ENCODE measurements at regions not wholly inside any gene's neighbourhood (a gene's known extent, or its start where the extent isn't known, plus 50 kb on each side); places are given as distances from the start of the nearest gene placed in this dataset.
"Not testable (repeated sequence)": the region's sequence is repeated elsewhere in the genome, so short reads cannot be mapped to it uniquely, and the experiment has no call there.

- H3K4me1 ChIP-seq (ENCODE audit: insufficient read depth, low read length); H3K4me3 ChIP-seq (ENCODE audit: low read length); H3K9me3 ChIP-seq (ENCODE audit: low read depth, low read length); H3K27me3 ChIP-seq (ENCODE audit: insufficient read depth, low read length): not testable (repeated sequence)
These were observed 787.3 kb downstream of the PLA2G4A start for GRCh38 chr1:187615853-187616735.

- H3K9me3 ChIP-seq (ENCODE audit: low read depth, low read length); H3K4me3 ChIP-seq (ENCODE audit: low read length); H3K27me3 ChIP-seq (ENCODE audit: insufficient read depth, low read length); H3K4me1 ChIP-seq (ENCODE audit: insufficient read depth, low read length): not testable (repeated sequence)
These were observed 788.1 kb downstream of the PLA2G4A start for GRCh38 chr1:187616830-187617229.

- H3K9me3 ChIP-seq (ENCODE audit: low read depth, low read length), result peaks cover 5% of the 10 kb centered on the region
- H3K4me3 ChIP-seq (ENCODE audit: low read length), result no peak overlapping the region
These were observed 789.0 kb downstream of the PLA2G4A start for GRCh38 chr1:187617776-187618175.

GRCh38 chr1:187619175-187619574, 790.4 kb downstream of the PLA2G4A start:
- Histone ChIP-seq H3K4me1 (ENCODE audit: insufficient read depth, low read length) (no peaks in the 10 kb centered on the region), H3K9me3 (ENCODE audit: low read depth, low read length) (peaks cover 5% of the 10 kb centered on the region), H3K4me3 (ENCODE audit: low read length) (no peak overlapping the region), H3K27me3 (ENCODE audit: insufficient read depth, low read length) (no peaks in the 10 kb centered on the region)

More at GRCh38 chr1:187617776-187618175, 789.0 kb downstream of the PLA2G4A start:
- H3K4me1 ChIP-seq (ENCODE audit: insufficient read depth, low read length), result no peaks in the 10 kb centered on the region
- H3K27me3 ChIP-seq (ENCODE audit: insufficient read depth, low read length), result no peaks in the 10 kb centered on the region

GRCh38 chr1:187621951-187622350, 793.2 kb downstream of the PLA2G4A start:
- Histone ChIP-seq H3K9me3 (ENCODE audit: low read depth, low read length) (peaks cover 5% of the 10 kb centered on the region), H3K4me1 (ENCODE audit: insufficient read depth, low read length) (no peaks in the 10 kb centered on the region), H3K27me3 (ENCODE audit: insufficient read depth, low read length) (no peaks in the 10 kb centered on the region), H3K4me3 (ENCODE audit: low read length) (no peak overlapping the region)

- Histone ChIP-seq H3K9me3 (ENCODE audit: low read depth, low read length) (peaks cover 5% of the 10 kb centered on the region), H3K4me1 (ENCODE audit: insufficient read depth, low read length) (no peaks in the 10 kb centered on the region), H3K27me3 (ENCODE audit: insufficient read depth, low read length) (no peaks in the 10 kb centered on the region), H3K4me3 (ENCODE audit: low read length) (no peak overlapping the region)
These were observed 793.8 kb downstream of the PLA2G4A start for GRCh38 chr1:187622545-187622944.

- Histone ChIP-seq H3K4me3 (ENCODE audit: low read length) (no peak overlapping the region), H3K9me3 (ENCODE audit: low read depth, low read length) (no peaks in the 10 kb centered on the region), H3K27me3 (ENCODE audit: insufficient read depth, low read length) (no peaks in the 10 kb centered on the region), H3K4me1 (ENCODE audit: insufficient read depth, low read length) (no peaks in the 10 kb centered on the region)
These were observed 796.2 kb downstream of the PLA2G4A start for GRCh38 chr1:187624812-187625545.

GRCh38 chr1:187626056-187626455, 797.3 kb downstream of the PLA2G4A start:
- no peak overlapping the region for H3K4me3 ChIP-seq (ENCODE audit: low read length)
- no peaks in the 10 kb centered on the region for H3K27me3 ChIP-seq (ENCODE audit: insufficient read depth, low read length)
- no peaks in the 10 kb centered on the region for H3K9me3 ChIP-seq (ENCODE audit: low read depth, low read length)
- no peaks in the 10 kb centered on the region for H3K4me1 ChIP-seq (ENCODE audit: insufficient read depth, low read length)

- Histone ChIP-seq H3K27me3 (ENCODE audit: insufficient read depth, low read length) (no peaks in the 10 kb centered on the region), H3K4me1 (ENCODE audit: insufficient read depth, low read length) (no peaks in the 10 kb centered on the region), H3K4me3 (ENCODE audit: low read length) (no peak overlapping the region), H3K9me3 (ENCODE audit: low read depth, low read length) (no peaks in the 10 kb centered on the region)
These were observed 798.8 kb downstream of the PLA2G4A start for GRCh38 chr1:187627516-187627915.

GRCh38 chr1:187629075-187629474, 800.3 kb downstream of the PLA2G4A start:
- H3K4me1 ChIP-seq (ENCODE audit: insufficient read depth, low read length), result no peaks in the 10 kb centered on the region
- no peaks in the 10 kb centered on the region for H3K9me3 ChIP-seq (ENCODE audit: low read depth, low read length)
- H3K27me3 ChIP-seq (ENCODE audit: insufficient read depth, low read length), result no peaks in the 10 kb centered on the region
- no peak overlapping the region for H3K4me3 ChIP-seq (ENCODE audit: low read length)

- no peaks in the 10 kb centered on the region for H3K27me3 ChIP-seq (ENCODE audit: insufficient read depth, low read length)
- no peak overlapping the region for H3K4me3 ChIP-seq (ENCODE audit: low read length)
- H3K9me3 ChIP-seq (ENCODE audit: low read depth, low read length), result no peaks in the 10 kb centered on the region
These were observed 802.1 kb downstream of the PLA2G4A start for GRCh38 chr1:187630653-187631380.

GRCh38 chr1:187631381-187631675, 802.6 kb downstream of the PLA2G4A start:
- Histone ChIP-seq H3K27me3 (ENCODE audit: insufficient read depth, low read length) (no peaks in the 10 kb centered on the region), H3K9me3 (ENCODE audit: low read depth, low read length) (no peaks in the 10 kb centered on the region), H3K4me1 (ENCODE audit: insufficient read depth, low read length) (no peaks in the 10 kb centered on the region), H3K4me3 (ENCODE audit: low read length) (no peak overlapping the region)

More at GRCh38 chr1:187630653-187631380, 802.1 kb downstream of the PLA2G4A start:
- no peaks in the 10 kb centered on the region for H3K4me1 ChIP-seq (ENCODE audit: insufficient read depth, low read length)

GRCh38 chr1:187631984-187632383, 803.2 kb downstream of the PLA2G4A start:
- Histone ChIP-seq H3K9me3 (ENCODE audit: low read depth, low read length) (no peaks in the 10 kb centered on the region), H3K27me3 (ENCODE audit: insufficient read depth, low read length) (no peaks in the 10 kb centered on the region), H3K4me1 (ENCODE audit: insufficient read depth, low read length) (no peaks in the 10 kb centered on the region), H3K4me3 (ENCODE audit: low read length) (no peak overlapping the region)

GRCh38 chr1:187634940-187635339, 806.2 kb downstream of the PLA2G4A start:
- Histone ChIP-seq H3K4me1 (ENCODE audit: insufficient read depth, low read length) (no peaks in the 10 kb centered on the region), H3K27me3 (ENCODE audit: insufficient read depth, low read length) (no peaks in the 10 kb centered on the region), H3K9me3 (ENCODE audit: low read depth, low read length) (no peaks in the 10 kb centered on the region), H3K4me3 (ENCODE audit: low read length) (no peak overlapping the region)

- Histone ChIP-seq H3K9me3 (ENCODE audit: low read depth, low read length) (peaks cover 4% of the 10 kb centered on the region), H3K4me1 (ENCODE audit: insufficient read depth, low read length) (no peaks in the 10 kb centered on the region), H3K4me3 (ENCODE audit: low read length) (no peak overlapping the region), H3K27me3 (ENCODE audit: insufficient read depth, low read length) (no peaks in the 10 kb centered on the region)
These were observed 810.1 kb downstream of the PLA2G4A start for GRCh38 chr1:187638733-187639434.
